Gastrocnemius medialis (tissue), 4 donors: ENCODE measurements at regions not wholly inside any gene's neighbourhood (a gene's known extent, or its start where the extent isn't known, plus 50 kb on each side); places are given as distances from the start of the nearest gene placed in this dataset.

Experiments used
- ATAC-seq, 2 donors: fragments of 150-250 bp; one replicate each; pipeline ENCODE4 v1.9.1; 2016
- DNase-seq, 2 donors: peaks; one replicate each; pipeline ENCODE4 v3.0.0-alpha.2; 2019
- H3K27ac ChIP-seq, 4 donors: fragments of 200-600 bp; sonication (generic); 1 replicate in 1 of 4; 2 replicates in 3 of 4; pipeline ENCODE4 v1.5.1; 2016 to 2018; ENCODE audit warnings: mild to moderate bottlenecking in 2 of 4, moderate library complexity in 1 of 4
- H3K27me3 ChIP-seq, 3 donors: fragments of 200-600 bp; sonication (generic) in 2 of 3; 1 replicate in 1 of 3; 2 replicates in 2 of 3; pipeline versions ENCODE4 v1.5.1 to v1.6.0; 2016 to 2019; ENCODE audit warnings: mild to moderate bottlenecking in 1 of 3, moderate library complexity in 1 of 3
- H3K36me3 ChIP-seq, 2 donors: fragments of 200-600 bp; sonication (generic) in 1 of 2; one replicate each; pipeline ENCODE4 v1.5.1; 2017 to 2018
- H3K4me1 ChIP-seq, 2 donors: fragments of 200-600 bp; sonication (generic) in 1 of 2; one replicate each; pipeline ENCODE4 v1.5.1; 2016 to 2017; ENCODE audit warnings: mild to moderate bottlenecking in 2 of 2
- H3K4me3 ChIP-seq, 4 donors: fragments of 200-600 bp; sonication (generic) in 3 of 4; 1 replicate in 1 of 4; 2 replicates in 3 of 4; pipeline ENCODE4 v1.5.1; 2016 to 2019; ENCODE audit warnings: mild to moderate bottlenecking in 2 of 4
- H3K9me3 ChIP-seq, 3 donors: fragments of 200-600 bp; sonication (generic) in 2 of 3; 1 replicate in 1 of 3; 2 replicates in 2 of 3; pipeline ENCODE4 v1.5.1; 2016 to 2019
- POLR2A ChIP-seq, 2 donors: fragments of 450-650 bp; IDR thresholded peaks; one replicate each; pipeline ENCODE4 v1.6.1; 2017; ENCODE audit warnings: antibody characterized with exemption in 2 of 2, mild to moderate bottlenecking in 2 of 2, moderate library complexity in 2 of 2
- in situ Hi-C, 4 donors: fragments of 200-750 bp; cut with MboI; loops; one replicate each; pipeline versions ENCODE4 v1.15.0 to v1.8.0; 2017; ENCODE audit warnings: low sequenced_read_pairs in 4 of 4
- intact Hi-C: fragments of 100-400 bp; cut with DNase I; formaldehyde crosslinking; loops from one replicate; pipeline ENCODE4 v1.15.1; 2023; ENCODE audit warnings: low total_unique reads
- TF ChIP-seq, protein P1 (sequence below), 5 experiments: fragments of 450-650 bp in 3 of 5; fragments of 200-600 bp in 2 of 5; sonication (generic) in 2 of 5; IDR thresholded peaks in 4 of 5; conservative IDR thresholded peaks in 1 of 5; 1 replicate in 4 of 5; 2 replicates in 1 of 5; pipeline ENCODE4 v1.5.1; 2016 to 2019; ENCODE audit warnings: antibody characterized with exemption in 5 of 5, mild to moderate bottlenecking in 3 of 5, moderate library complexity in 3 of 5

DNA sequence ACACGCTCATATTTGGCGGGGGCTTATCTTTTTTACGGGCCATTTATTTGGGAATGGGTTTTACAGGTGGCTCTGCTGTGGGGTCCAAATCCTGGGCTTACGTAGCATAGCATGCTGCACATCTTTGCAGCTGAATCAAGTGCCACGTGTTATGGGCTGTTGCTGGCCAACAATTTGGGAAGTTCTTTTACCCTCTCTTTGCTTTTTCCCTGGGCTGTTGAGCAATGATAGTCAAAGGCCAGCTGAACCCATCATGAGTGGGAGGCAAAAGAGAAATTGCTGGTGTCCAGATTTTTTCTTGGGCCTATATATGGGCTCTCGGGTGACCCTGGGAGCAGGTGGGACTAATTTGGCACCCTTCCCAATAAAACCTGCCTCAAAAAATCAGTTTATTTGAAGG, 209.3 kb upstream of the SATB1 start:
- Histone ChIP-seq H3K27ac (no peak overlapping the region), H3K4me1 (no peaks in the 10 kb centered on the region), H3K9me3 (no peaks in the 10 kb centered on the region), H3K36me3 (no peaks in the 10 kb centered on the region), H3K4me3 (no peak overlapping the region), H3K27me3 (no peaks in the 10 kb centered on the region)
- no peak for ATAC-seq
- DNase-seq: no peak
- no peak for TF ChIP-seq POLR2A (IDR thresholded peaks at IDR 0.05)
- TF ChIP-seq, protein P1, sequence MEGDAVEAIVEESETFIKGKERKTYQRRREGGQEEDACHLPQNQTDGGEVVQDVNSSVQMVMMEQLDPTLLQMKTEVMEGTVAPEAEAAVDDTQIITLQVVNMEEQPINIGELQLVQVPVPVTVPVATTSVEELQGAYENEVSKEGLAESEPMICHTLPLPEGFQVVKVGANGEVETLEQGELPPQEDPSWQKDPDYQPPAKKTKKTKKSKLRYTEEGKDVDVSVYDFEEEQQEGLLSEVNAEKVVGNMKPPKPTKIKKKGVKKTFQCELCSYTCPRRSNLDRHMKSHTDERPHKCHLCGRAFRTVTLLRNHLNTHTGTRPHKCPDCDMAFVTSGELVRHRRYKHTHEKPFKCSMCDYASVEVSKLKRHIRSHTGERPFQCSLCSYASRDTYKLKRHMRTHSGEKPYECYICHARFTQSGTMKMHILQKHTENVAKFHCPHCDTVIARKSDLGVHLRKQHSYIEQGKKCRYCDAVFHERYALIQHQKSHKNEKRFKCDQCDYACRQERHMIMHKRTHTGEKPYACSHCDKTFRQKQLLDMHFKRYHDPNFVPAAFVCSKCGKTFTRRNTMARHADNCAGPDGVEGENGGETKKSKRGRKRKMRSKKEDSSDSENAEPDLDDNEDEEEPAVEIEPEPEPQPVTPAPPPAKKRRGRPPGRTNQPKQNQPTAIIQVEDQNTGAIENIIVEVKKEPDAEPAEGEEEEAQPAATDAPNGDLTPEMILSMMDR (IDR thresholded peaks at IDR 0.05 in 4 of 5, conservative IDR thresholded peaks at IDR 0.05 in 1 of 5): no peak
- intact Hi-C loops (no loop called here), in situ Hi-C loops (no loop called here)

DNA sequence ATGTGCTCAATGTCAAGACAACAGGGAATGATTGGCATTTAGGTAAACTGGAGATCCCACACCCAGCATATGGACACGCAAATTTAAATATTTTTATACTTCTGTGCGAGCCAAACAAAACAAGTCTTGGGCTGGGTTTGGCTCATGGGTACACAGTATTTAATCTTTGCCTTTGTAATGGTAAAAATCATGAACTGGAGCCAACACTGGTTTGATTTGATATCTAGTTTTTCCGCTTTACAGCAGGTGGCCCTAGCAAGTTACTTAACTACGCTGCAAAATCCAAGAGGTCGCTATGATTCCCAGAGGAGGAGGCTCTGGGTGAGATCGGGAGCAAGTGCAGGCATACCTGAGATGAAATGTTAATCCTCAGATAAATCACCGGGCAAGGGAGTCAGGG, 207.9 kb upstream of the SATB1 start:
- Histone ChIP-seq H3K9me3 (no peaks in the 10 kb centered on the region), H3K27ac (no peak overlapping the region), H3K27me3 (no peaks in the 10 kb centered on the region), H3K36me3 (no peaks in the 10 kb centered on the region), H3K4me3 (no peak overlapping the region), H3K4me1 (no peaks in the 10 kb centered on the region)
- in situ Hi-C loops (no loop called here), intact Hi-C loops (no loop called here)
- ATAC-seq (no peak), DNase-seq (no peak)
- TF ChIP-seq POLR2A (IDR thresholded peaks at IDR 0.05): no peak
- TF ChIP-seq, protein P1 (IDR thresholded peaks at IDR 0.05 in 4 of 5, conservative IDR thresholded peaks at IDR 0.05 in 1 of 5): no peak

DNA sequence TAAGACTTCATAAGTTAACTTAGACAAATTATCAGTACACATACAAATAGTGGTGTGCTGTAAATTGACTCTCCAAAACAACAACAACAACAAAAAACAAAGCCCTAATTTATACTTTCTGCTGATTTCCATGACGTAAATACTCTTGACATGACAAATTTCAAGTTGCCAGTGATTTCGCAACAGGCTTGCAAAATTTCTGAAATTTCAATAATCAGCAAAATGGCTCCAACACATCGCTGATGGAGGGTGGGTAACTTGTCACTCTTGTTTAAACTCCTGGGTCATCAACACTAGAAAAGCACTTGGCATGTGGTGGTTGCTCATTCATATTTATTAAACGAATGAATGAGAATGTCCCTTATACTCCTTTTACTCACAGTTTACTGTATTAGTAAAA, 205.2 kb upstream of the SATB1 start:
- ATAC-seq (no peak), DNase-seq (no peak)
- in situ Hi-C loops: no loop called here
- no peaks in the 10 kb centered on the region for H3K27me3 ChIP-seq
- intact Hi-C loops: no loop called here
- TF ChIP-seq, protein P1 (IDR thresholded peaks at IDR 0.05 in 4 of 5, conservative IDR thresholded peaks at IDR 0.05 in 1 of 5): no peak
- TF ChIP-seq POLR2A (IDR thresholded peaks at IDR 0.05): no peak
- H3K9me3 ChIP-seq: no peaks in the 10 kb centered on the region
- H3K4me1 ChIP-seq: no peaks in the 10 kb centered on the region
- H3K36me3 ChIP-seq: no peaks in the 10 kb centered on the region
- no peak overlapping the region for H3K4me3 ChIP-seq
- H3K27ac ChIP-seq: no peak overlapping the region

DNA sequence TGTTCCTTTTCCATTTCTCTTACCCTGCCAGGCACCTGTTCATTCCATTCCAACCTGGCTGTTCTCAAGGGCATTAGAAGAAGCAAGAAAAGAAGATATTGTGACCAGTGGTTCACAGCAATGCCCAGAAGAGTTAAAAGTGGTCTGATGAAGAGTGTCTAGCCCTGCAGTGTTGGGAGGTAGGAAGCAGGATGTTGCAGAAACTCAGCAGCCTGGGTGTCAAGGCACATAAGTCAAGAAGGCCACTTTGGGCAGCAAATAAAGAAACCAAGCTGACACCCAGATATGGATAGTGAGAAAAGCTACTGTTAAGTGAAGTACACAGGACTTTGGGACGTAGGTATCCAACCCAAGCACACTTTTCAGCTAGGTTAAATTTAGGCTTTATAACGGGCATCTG, 199.9 kb upstream of the SATB1 start:
- H3K27me3 ChIP-seq: no peaks in the 10 kb centered on the region

DNA sequence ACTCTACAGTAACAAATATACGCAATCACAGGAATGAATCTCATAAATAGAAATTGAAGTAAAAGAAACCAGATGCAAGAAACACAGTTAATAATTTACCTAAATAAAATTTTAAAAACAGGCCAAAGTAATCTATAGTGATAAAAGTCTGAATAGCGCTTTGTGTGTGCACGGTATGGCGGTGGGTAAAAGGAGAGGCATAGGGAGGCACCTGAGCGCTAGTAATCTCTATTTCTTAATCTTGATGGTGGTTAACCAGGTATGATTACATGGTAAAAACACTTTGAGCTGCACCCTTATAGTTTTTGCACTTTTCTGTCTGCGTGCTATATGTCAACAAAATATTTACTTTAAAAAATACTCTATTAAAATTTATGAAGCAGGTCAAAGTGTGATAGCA, 198.1 kb upstream of the SATB1 start:
- intact Hi-C loops: no loop called here

More for the DNA sequence above, 199.9 kb upstream of the SATB1 start:
- Histone ChIP-seq H3K9me3 (no peaks in the 10 kb centered on the region), H3K36me3 (no peaks in the 10 kb centered on the region), H3K4me3 (no peak overlapping the region), H3K27ac (no peak overlapping the region), H3K4me1 (no peaks in the 10 kb centered on the region)
- TF ChIP-seq, protein P1 (IDR thresholded peaks at IDR 0.05 in 4 of 5, conservative IDR thresholded peaks at IDR 0.05 in 1 of 5): no peak
- no peak for TF ChIP-seq POLR2A (IDR thresholded peaks at IDR 0.05)
- in situ Hi-C loops: no loop called here
- ATAC-seq (no peak), DNase-seq (no peak)
- intact Hi-C loops: no loop called here

More for the DNA sequence above, 198.1 kb upstream of the SATB1 start:
- H3K9me3 ChIP-seq: no peaks in the 10 kb centered on the region
- no peaks in the 10 kb centered on the region for H3K4me1 ChIP-seq
- no peak for ATAC-seq
- H3K36me3 ChIP-seq: no peaks in the 10 kb centered on the region
- no peaks in the 10 kb centered on the region for H3K27me3 ChIP-seq
- DNase-seq: no peak
- TF ChIP-seq POLR2A (IDR thresholded peaks at IDR 0.05): no peak
- TF ChIP-seq, protein P1 (IDR thresholded peaks at IDR 0.05 in 4 of 5, conservative IDR thresholded peaks at IDR 0.05 in 1 of 5): no peak
- H3K4me3 ChIP-seq: no peak overlapping the region
- in situ Hi-C loops: no loop called here
- no peak overlapping the region for H3K27ac ChIP-seq
